ENCODE measurements at regions not wholly inside any gene's neighbourhood (a gene's known extent, or its start where the extent isn't known, plus 50 kb on each side); places are given as distances from the start of the nearest gene placed in this dataset.

GRCh38 chr13:72150502-72150901, 283.5 kb upstream of the DACH1 start:
- DNase-seq, result no peak

- no peak for DNase-seq
Observed at GRCh38 chr13:72149701-72150100, 282.7 kb upstream of the DACH1 start.

GRCh38 chr13:72146816-72147215, 279.8 kb upstream of the DACH1 start:
- no peak for DNase-seq

GRCh38 chr13:72145383-72145782, 278.4 kb upstream of the DACH1 start:
- DNase-seq, result no peak

- DNase-seq, result no peak
Observed at GRCh38 chr13:72144636-72145035, 277.6 kb upstream of the DACH1 start.

- no peak for DNase-seq
Observed at GRCh38 chr13:72141855-72142519, 275.0 kb upstream of the DACH1 start.

GRCh38 chr13:72139192-72139591, 272.2 kb upstream of the DACH1 start:
- no peak for DNase-seq

- DNase-seq, result no peak
Observed at GRCh38 chr13:72132075-72132474, 265.1 kb upstream of the DACH1 start.

GRCh38 chr13:72129117-72129516, 262.1 kb upstream of the DACH1 start:
- DNase-seq, result no peak

GRCh38 chr13:72127031-72127430, 260.0 kb upstream of the DACH1 start:
- DNase-seq, result no peak

- no peak for DNase-seq
Observed at GRCh38 chr13:72126424-72126823, 259.4 kb upstream of the DACH1 start.

GRCh38 chr13:72125561-72125960, 258.6 kb upstream of the DACH1 start:
- no peak for DNase-seq

GRCh38 chr13:72122661-72123255, 255.8 kb upstream of the DACH1 start:
- no peak for DNase-seq

GRCh38 chr13:72121466-72121865, 254.5 kb upstream of the DACH1 start:
- no peak for DNase-seq

- DNase-seq, result no peak
Observed at GRCh38 chr13:72120632-72121031, 253.6 kb upstream of the DACH1 start.

GRCh38 chr13:72113931-72114330, 246.9 kb upstream of the DACH1 start:
- no peak for DNase-seq

GRCh38 chr13:72113076-72113475, 246.1 kb upstream of the DACH1 start:
- no peak for DNase-seq

- no peak for DNase-seq
Observed at GRCh38 chr13:72112216-72112615, 245.2 kb upstream of the DACH1 start.

- DNase-seq, result no peak
Observed at GRCh38 chr13:72109863-72110262, 242.9 kb upstream of the DACH1 start.

- DNase-seq, result no peak
Observed at GRCh38 chr13:72104656-72105180, 237.7 kb upstream of the DACH1 start.

- no peak for DNase-seq
Observed at GRCh38 chr13:72101768-72102400, 234.9 kb upstream of the DACH1 start.

GRCh38 chr13:72100339-72100738, 233.3 kb upstream of the DACH1 start:
- no peak for DNase-seq

GRCh38 chr13:72097568-72097967, 230.6 kb upstream of the DACH1 start:
- DNase-seq, result no peak

- no peak for DNase-seq
Observed at GRCh38 chr13:72093262-72093661, 226.3 kb upstream of the DACH1 start.

All from DMS153 (cell line).